H1 (cell line): ENCODE measurements at regions not wholly inside any gene's neighbourhood (a gene's known extent, or its start where the extent isn't known, plus 50 kb on each side); places are given as distances from the start of the nearest gene placed in this dataset.

Source experiments
- CTBP2 ChIP-seq: IDR thresholded peaks from 2 replicates; pipeline ENCODE4 v1.7.0; 2011; ENCODE audit warnings: borderline replicate concordance, mild to moderate bottlenecking, moderate library complexity, mixed read lengths, low read length; ENCODE audit not compliant: insufficient read depth, insufficient read length
- PHF8 ChIP-seq: fragments of 200-600 bp; sonication (generic); conservative IDR thresholded peaks from 2 replicates; pipeline ENCODE4 v1.7.1; 2012; ENCODE audit warnings: low read depth, mild to moderate bottlenecking, inconsistent platforms, low read length, moderate library complexity

DNA sequence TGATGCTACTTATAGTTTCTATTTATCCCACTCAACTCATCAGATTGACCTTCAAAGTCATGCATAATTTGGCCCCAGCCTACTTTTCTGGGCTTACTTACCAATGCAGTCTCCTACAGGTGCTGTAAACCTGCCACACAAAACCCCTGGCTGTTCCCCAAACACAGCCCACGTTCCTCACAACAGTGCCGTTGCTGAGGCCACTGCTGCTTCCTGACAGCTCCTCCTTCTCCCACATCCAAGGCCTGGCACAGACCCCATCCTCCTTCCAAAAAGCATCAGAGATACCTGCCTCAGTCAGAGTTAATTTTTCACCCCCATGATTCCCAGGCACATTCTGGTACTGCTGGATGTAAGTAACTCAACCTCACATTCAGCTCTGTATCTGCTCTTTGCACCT lies 68.1 kb upstream of the SIMC1 start (continued):
- TF ChIP-seq CTBP2 (no peak), PHF8 (no peak)
- TF ChIP-seq, all 59 proteins: peak for 0
